Lower leg skin (tissue), 3 donors: ENCODE measurements at regions not wholly inside any gene's neighbourhood (a gene's known extent, or its start where the extent isn't known, plus 50 kb on each side); places are given as distances from the start of the nearest gene placed in this dataset.
"Not testable (repeated sequence)": the region's sequence is repeated elsewhere in the genome, so short reads cannot be mapped to it uniquely, and the experiment has no call there.

ENCODE experiments used
- CTCF ChIP-seq, 3 donors: fragments of 450-650 bp; IDR thresholded peaks; one replicate each; pipeline ENCODE4 v1.5.1; 2016; ENCODE audit warnings: antibody characterized with exemption in 3 of 3, mild to moderate bottlenecking in 3 of 3, moderate library complexity in 2 of 3
- POLR2A ChIP-seq, 2 donors: fragments of 450-650 bp; IDR thresholded peaks; one replicate each; pipeline ENCODE4 v1.6.1; 2016 to 2017; ENCODE audit warnings: antibody characterized with exemption in 2 of 2, mild to moderate bottlenecking in 1 of 2, moderate library complexity in 1 of 2

DNA sequence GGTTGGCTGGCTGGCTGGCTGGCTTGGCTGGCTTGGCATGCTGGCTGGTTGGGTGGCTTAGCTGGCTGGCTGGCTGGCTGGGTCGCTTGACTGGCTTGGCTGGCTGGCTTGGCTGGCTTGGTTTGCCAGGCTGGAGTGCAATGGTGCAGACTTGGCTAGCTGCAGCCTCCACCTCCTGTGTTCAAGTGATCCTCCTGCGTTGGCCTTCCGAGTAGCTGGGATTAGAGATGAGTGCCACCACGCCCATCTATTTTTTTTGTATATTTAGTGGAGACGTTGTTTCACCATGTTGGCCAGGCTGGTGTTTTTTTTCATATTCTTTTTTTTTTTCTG lies 2809.5 kb downstream of the RPIA start:
- TF ChIP-seq POLR2A, CTCF (IDR thresholded peaks at IDR 0.05): not testable (repeated sequence)
